Natural killer cell (primary cell): ENCODE measurements at regions not wholly inside any gene's neighbourhood (a gene's known extent, or its start where the extent isn't known, plus 50 kb on each side); places are given as distances from the start of the nearest gene placed in this dataset.

ENCODE experiments used
- ATAC-seq, 3 donors: fragments of 150-1000 bp in 2 of 3; fragments of 200-7000 bp in 1 of 3; cut with Tn5 transposase; 1 replicate in 1 of 3; 2 replicates in 2 of 3; pipeline ENCODE4 v1.10.0; 2021; ENCODE audit warnings: mild to moderate bottlenecking in 2 of 3, moderate library complexity in 2 of 3
- DNase-seq, 2 donors: peaks; one replicate each; pipeline versions ENCODE4 v3.0.0 to v3.0.0-alpha.2; 2013 to 2021; ENCODE audit warnings: mixed read lengths in 1 of 2
- H3K27ac ChIP-seq: one replicate; pipeline ENCODE4 v1.5.1; 2013; ENCODE audit warnings: mild to moderate bottlenecking, low read length
- H3K27me3 ChIP-seq: one replicate; pipeline ENCODE4 v1.6.1; 2013; ENCODE audit warnings: low read length; ENCODE audit not compliant: control insufficient read depth, insufficient read depth
- H3K36me3 ChIP-seq: one replicate; pipeline ENCODE4 v1.6.1; 2013; ENCODE audit warnings: low read length; ENCODE audit not compliant: control insufficient read depth, insufficient read depth
- H3K4me1 ChIP-seq: one replicate; pipeline ENCODE4 v1.6.1; 2013; ENCODE audit warnings: low read length; ENCODE audit not compliant: control insufficient read depth, insufficient read depth
- H3K4me3 ChIP-seq: one replicate; pipeline ENCODE4 v1.5.1; 2013; ENCODE audit warnings: low read length
- H3K9me3 ChIP-seq: one replicate; pipeline ENCODE4 v1.6.1; 2013; ENCODE audit warnings: low read length; ENCODE audit not compliant: control insufficient read depth, insufficient read depth
- H3K27ac Mint-ChIP-seq, 2 donors: one replicate each; pipeline ENCODE4 v1.8.0; 2022; ENCODE audit warnings: mild to moderate bottlenecking in 2 of 2, mixed read lengths in 2 of 2, moderate library complexity in 1 of 2
- H3K27me3 Mint-ChIP-seq, 2 donors: one replicate each; pipeline ENCODE4 v1.8.0; 2022; ENCODE audit warnings: low read depth in 2 of 2, mixed read lengths in 2 of 2
- H3K36me3 Mint-ChIP-seq: one replicate; pipeline ENCODE4 v1.8.0; 2022; ENCODE audit warnings: mixed read lengths
- H3K4me1 Mint-ChIP-seq, 2 donors: one replicate each; pipeline ENCODE4 v1.8.0; 2022; ENCODE audit warnings: mixed read lengths in 2 of 2
- H3K4me3 Mint-ChIP-seq: one replicate; pipeline ENCODE4 v1.8.0; 2022; ENCODE audit warnings: mild to moderate bottlenecking, moderate library complexity, mixed read lengths
- H3K9me3 Mint-ChIP-seq, 2 donors: one replicate each; pipeline ENCODE4 v1.8.0; 2022; ENCODE audit warnings: mixed read lengths in 2 of 2
- WGBS: methylation state at CpG from one replicate; pipeline ENCODE4 v1.1.7; 2013; ENCODE audit warnings: missing lambda C conversion rate; ENCODE audit not compliant: insufficient coverage; 5-methylcytosine and 5-hydroxymethylcytosine counted together
- intact Hi-C: fragments of 100-400 bp; cut with micrococcal nuclease; formaldehyde crosslinking; loops from one replicate; pipeline ENCODE4 v1.14.2; 2022
- TF ChIP-seq, protein P1 (sequence below): fragments of 200-600 bp; IDR thresholded peaks from one replicate; pipeline ENCODE4 v1.8.0; 2022; ENCODE audit warnings: antibody characterized with exemption

DNA sequence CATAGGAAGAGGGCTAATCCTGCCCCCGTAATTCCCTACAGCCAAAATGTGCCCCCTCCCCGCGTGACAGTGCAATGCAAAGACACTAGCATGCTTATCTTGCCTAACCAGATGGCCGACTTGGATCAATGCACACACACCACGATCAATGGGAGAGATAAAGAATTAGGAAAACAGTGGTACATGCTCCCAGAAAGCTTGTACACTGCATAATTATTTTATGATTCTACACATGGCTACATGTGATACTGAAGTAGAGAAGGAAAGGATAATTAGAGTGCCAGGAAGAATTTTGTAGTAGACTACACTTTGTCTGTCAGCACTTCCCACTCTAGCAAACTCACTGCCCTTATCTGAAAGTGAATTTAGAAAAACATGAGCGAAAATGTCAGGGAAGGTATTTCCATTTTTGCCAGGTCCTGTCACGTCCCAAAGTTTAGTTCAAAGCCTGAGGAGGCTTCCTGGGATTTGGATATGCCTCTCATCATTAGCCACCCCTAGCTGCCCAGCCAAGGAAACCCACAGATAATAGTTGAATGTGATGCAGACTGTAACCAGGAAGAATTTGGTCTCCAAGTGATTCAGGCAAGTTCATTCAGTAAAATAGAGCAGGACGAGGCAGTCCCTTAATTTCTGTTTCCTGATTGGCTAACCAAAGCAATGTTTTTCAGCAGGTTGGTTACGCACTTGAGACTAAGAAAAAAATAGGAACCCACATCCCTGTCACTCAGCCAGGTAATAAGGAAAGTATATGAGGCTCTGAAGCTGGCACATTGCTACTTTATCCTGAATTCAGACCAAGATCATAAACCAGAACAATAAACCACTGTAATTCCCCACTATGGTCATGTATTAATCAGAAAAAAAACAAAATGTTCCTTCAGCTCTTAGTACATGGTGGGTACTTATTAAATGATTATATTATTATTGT is 199.6 kb upstream of the OTX2 start:
- Histone ChIP-seq H3K4me3 (no peak overlapping the region), H3K27ac (no peak overlapping the region), H3K4me1 (no peaks in the 10 kb centered on the region), H3K27me3 (no peaks in the 10 kb centered on the region), H3K36me3 (no peaks in the 10 kb centered on the region), H3K9me3 (no peaks in the 10 kb centered on the region)
- H3K4me1 Mint-ChIP-seq, result no peaks in the 10 kb centered on the region
- 21% methylated on average over 9 of the region's 9 CpGs for WGBS
- TF ChIP-seq, protein P1, sequence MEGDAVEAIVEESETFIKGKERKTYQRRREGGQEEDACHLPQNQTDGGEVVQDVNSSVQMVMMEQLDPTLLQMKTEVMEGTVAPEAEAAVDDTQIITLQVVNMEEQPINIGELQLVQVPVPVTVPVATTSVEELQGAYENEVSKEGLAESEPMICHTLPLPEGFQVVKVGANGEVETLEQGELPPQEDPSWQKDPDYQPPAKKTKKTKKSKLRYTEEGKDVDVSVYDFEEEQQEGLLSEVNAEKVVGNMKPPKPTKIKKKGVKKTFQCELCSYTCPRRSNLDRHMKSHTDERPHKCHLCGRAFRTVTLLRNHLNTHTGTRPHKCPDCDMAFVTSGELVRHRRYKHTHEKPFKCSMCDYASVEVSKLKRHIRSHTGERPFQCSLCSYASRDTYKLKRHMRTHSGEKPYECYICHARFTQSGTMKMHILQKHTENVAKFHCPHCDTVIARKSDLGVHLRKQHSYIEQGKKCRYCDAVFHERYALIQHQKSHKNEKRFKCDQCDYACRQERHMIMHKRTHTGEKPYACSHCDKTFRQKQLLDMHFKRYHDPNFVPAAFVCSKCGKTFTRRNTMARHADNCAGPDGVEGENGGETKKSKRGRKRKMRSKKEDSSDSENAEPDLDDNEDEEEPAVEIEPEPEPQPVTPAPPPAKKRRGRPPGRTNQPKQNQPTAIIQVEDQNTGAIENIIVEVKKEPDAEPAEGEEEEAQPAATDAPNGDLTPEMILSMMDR, result no peak
- peaks cover 3 to 13% of the 10 kb centered on the region in 2 donors for H3K27me3 Mint-ChIP-seq
- H3K27ac Mint-ChIP-seq, result no peak overlapping the region
- DNase-seq (no peak), ATAC-seq (no peak)
- intact Hi-C loops, result no loop called here
- H3K36me3 Mint-ChIP-seq, result no peaks in the 10 kb centered on the region
- peaks cover 4 to 9% of the 10 kb centered on the region in 2 donors for H3K9me3 Mint-ChIP-seq
- H3K4me3 Mint-ChIP-seq, result no peak overlapping the region

DNA sequence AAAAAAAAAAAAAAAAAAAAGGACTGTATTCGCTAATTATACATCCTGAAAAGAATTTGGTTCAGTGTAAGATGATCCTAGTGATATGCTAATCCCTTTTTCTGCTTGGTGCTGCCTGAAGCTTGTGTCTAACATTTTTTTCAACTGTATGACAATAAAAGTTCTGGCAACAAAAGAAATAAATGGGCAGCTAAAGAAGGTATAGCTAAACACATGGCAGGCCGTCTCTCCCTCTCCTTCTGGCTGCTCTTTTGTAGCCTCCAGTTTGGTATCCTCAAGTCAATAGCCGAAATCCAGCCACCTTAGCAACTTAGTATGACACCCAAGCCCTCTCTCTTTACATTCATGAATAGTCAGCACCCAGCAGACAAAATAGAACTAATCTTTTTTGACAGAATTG is 198.3 kb upstream of the OTX2 start:
- H3K27me3 ChIP-seq, result no peaks in the 10 kb centered on the region
- DNase-seq (no peak), ATAC-seq (no peak)
- no peaks in the 10 kb centered on the region for H3K9me3 ChIP-seq
- Mint-ChIP-seq H3K4me3 (no peak overlapping the region), H3K9me3 (peaks cover 4 to 6% of the 10 kb centered on the region in 2 donors), H3K4me1 (no peaks in the 10 kb centered on the region), H3K36me3 (no peaks in the 10 kb centered on the region), H3K27me3 (peaks cover 3 to 13% of the 10 kb centered on the region in 2 donors), H3K27ac (no peak overlapping the region)
- H3K27ac ChIP-seq, result no peak overlapping the region
- intact Hi-C loops, result no loop called here
- H3K4me3 ChIP-seq, result no peak overlapping the region
- TF ChIP-seq, protein P1, result no peak
- H3K4me1 ChIP-seq, result no peaks in the 10 kb centered on the region
- WGBS, result 68% methylated on average over 2 of the region's 3 CpGs
- no peaks in the 10 kb centered on the region for H3K36me3 ChIP-seq

DNA sequence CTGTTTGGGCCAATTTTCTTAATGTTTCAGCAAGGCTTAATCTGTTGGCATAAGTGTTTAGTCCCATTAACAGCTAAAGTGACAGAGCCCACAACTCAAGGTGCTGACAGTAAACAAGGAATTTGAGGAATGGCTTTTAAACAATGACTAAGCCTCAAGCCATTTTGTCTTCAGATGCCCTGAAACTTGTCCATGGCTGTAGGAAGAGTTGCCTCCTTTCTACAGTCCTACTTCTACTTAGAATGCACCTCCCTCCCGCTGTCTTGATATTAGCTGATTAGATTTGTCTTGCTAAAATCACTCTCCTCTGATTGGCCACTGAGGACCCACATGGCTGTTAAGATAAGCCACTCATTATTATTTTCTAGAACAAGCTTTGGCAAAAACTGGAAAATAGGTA is 188.4 kb upstream of the OTX2 start:
- no peak overlapping the region for H3K27ac ChIP-seq
- no peaks in the 10 kb centered on the region for H3K27me3 ChIP-seq
- DNase-seq (no peak), ATAC-seq (no peak)
- intact Hi-C loops, result no loop called here
- Mint-ChIP-seq H3K27me3 (no peaks in the 10 kb centered on the region), H3K4me1 (no peaks in the 10 kb centered on the region), H3K36me3 (no peaks in the 10 kb centered on the region), H3K4me3 (no peak overlapping the region), H3K9me3 (peaks cover 2 to 7% of the 10 kb centered on the region in 2 donors), H3K27ac (no peak overlapping the region)
- H3K36me3 ChIP-seq, result no peaks in the 10 kb centered on the region
- H3K4me3 ChIP-seq, result no peak overlapping the region
- TF ChIP-seq, protein P1, result no peak
- H3K4me1 ChIP-seq, result no peaks in the 10 kb centered on the region
- 88% methylated on average over 1 of the region's 1 CpG for WGBS
- H3K9me3 ChIP-seq, result no peaks in the 10 kb centered on the region
